B cell (primary cell): ENCODE measurements at regions not wholly inside any gene's neighbourhood (a gene's known extent, or its start where the extent isn't known, plus 50 kb on each side); places are given as distances from the start of the nearest gene placed in this dataset.

Experiments used
- ATAC-seq: fragments of 200-7000 bp; cut with Tn5 transposase; one replicate; pipeline ENCODE4 v1.10.0; 2021; ENCODE audit warnings: low read depth, mild to moderate bottlenecking, moderate number of reproducible peaks, moderate library complexity
- CTCF ChIA-PET: fragments of 350-600 bp; sonication (Branson Sonifier 250); formaldehyde crosslinking; loops from one replicate; lab custom pipeline; 2021; ENCODE audit warnings: antibody characterized with exemption, inconsistent platforms; lab: Charles Lee
- POLR2A ChIA-PET: fragments of 350-600 bp; sonication (Branson Sonifier 250); formaldehyde crosslinking; loops from one replicate; lab custom pipeline; 2021; ENCODE audit warnings: antibody characterized with exemption; lab: Charles Lee
- DNase-seq: peaks from one replicate; pipeline ENCODE4 v3.0.0; 2013
- H2AFZ ChIP-seq: 2 replicates; pipeline ENCODE4 v1.6.1; 2012; ENCODE audit warnings: mild to moderate bottlenecking, low read depth, low read length; ENCODE audit not compliant: insufficient read depth, poor library complexity, severe bottlenecking
- H3K27ac ChIP-seq, 2 donors: 1 replicate in 1 of 2; 2 replicates in 1 of 2; pipeline ENCODE4 v1.5.1; 2012 to 2013; ENCODE audit warnings: low read length in 2 of 2, mild to moderate bottlenecking in 2 of 2, moderate library complexity in 1 of 2
- H3K27me3 ChIP-seq, 4 experiments: fragments of 200-600 bp in 1 of 4; sonication (generic) in 1 of 4; replicated peaks in 1 of 4; 1 replicate in 2 of 4; 2 replicates in 2 of 4; pipeline versions ENCODE4 v1.6.1 to v1.7.0; 2013 to 2016; ENCODE audit warnings: low read length in 3 of 4, mild to moderate bottlenecking in 2 of 4, mixed read lengths in 1 of 4, moderate library complexity in 1 of 4; ENCODE audit not compliant: insufficient read depth in 4 of 4, control insufficient read depth in 3 of 4; ENCODE audit errors: control extremely low read depth in 1 of 4
- H3K36me3 ChIP-seq, 2 experiments: replicated peaks in 1 of 2; 1 replicate in 1 of 2; 2 replicates in 1 of 2; pipeline versions ENCODE4 v1.6.1 to v1.7.1; 2013; ENCODE audit warnings: low read length in 1 of 2; ENCODE audit not compliant: insufficient read depth in 2 of 2, control insufficient read depth in 1 of 2; ENCODE audit errors: control extremely low read depth in 1 of 2, extremely low read depth in 1 of 2
- H3K4me1 ChIP-seq, 2 donors: fragments of 200-600 bp in 1 of 2; sonication (generic) in 1 of 2; 1 replicate in 1 of 2; 2 replicates in 1 of 2; pipeline versions ENCODE4 v1.5.1 to v1.6.1; 2013 to 2017; ENCODE audit warnings: low read length in 2 of 2; ENCODE audit not compliant: control insufficient read depth in 2 of 2, insufficient read depth in 2 of 2
- H3K4me2 ChIP-seq: replicated peaks from 2 replicates; pipeline ENCODE3; 2012; ENCODE audit warnings: mild to moderate bottlenecking, low read depth, low read length; ENCODE audit not compliant: poor library complexity, severe bottlenecking
- H3K4me3 ChIP-seq, 5 experiments: fragments of 200-600 bp in 1 of 5; sonication (generic) in 1 of 5; 1 replicate in 3 of 5; 2 replicates in 2 of 5; pipeline versions ENCODE4 v1.5.1 to v1.7.0; 2011 to 2016; ENCODE audit warnings: low read length in 4 of 5, mild to moderate bottlenecking in 4 of 5, low read depth in 2 of 5, control low read depth in 1 of 5, moderate library complexity in 1 of 5; ENCODE audit not compliant: insufficient read depth in 1 of 5; ENCODE audit errors: control extremely low read depth in 1 of 5, extremely low read depth in 1 of 5
- H3K79me2 ChIP-seq: fragments of 200-600 bp; sonication (generic); one replicate; pipeline ENCODE4 v1.6.0; 2016; ENCODE audit warnings: low read length; ENCODE audit not compliant: control insufficient read depth, insufficient read depth
- H3K9ac ChIP-seq: fragments of 200-600 bp; sonication (generic); 2 replicates; pipeline ENCODE4 v1.6.1; 2017; ENCODE audit warnings: mild to moderate bottlenecking, low read length, moderate library complexity
- H3K9me3 ChIP-seq, 3 donors: one replicate each; pipeline versions ENCODE4 v1.6.1 to v1.7.1; 2013; ENCODE audit warnings: low read length in 2 of 3; ENCODE audit not compliant: control insufficient read depth in 2 of 3, insufficient read depth in 1 of 3; ENCODE audit errors: control extremely low read depth in 1 of 3
- H4K20me1 ChIP-seq: 2 replicates; pipeline ENCODE4 v1.6.0; 2012; ENCODE audit warnings: mild to moderate bottlenecking, low read length; ENCODE audit not compliant: insufficient read depth, control insufficient read depth, poor library complexity, severe bottlenecking
- H3K27ac Mint-ChIP-seq: one replicate; pipeline ENCODE4 v1.8.0; 2021; ENCODE audit warnings: mixed read lengths
- H3K27me3 Mint-ChIP-seq: one replicate; pipeline ENCODE4 v1.8.0; 2021; ENCODE audit warnings: mixed read lengths
- H3K4me1 Mint-ChIP-seq: one replicate; pipeline ENCODE4 v1.8.0; 2021; ENCODE audit warnings: mixed read lengths
- H3K4me3 Mint-ChIP-seq: one replicate; pipeline ENCODE4 v1.8.0; 2021; ENCODE audit warnings: mixed read lengths
- H3K9me3 Mint-ChIP-seq: one replicate; pipeline ENCODE4 v1.8.0; 2022; ENCODE audit warnings: mixed read lengths; ENCODE audit not compliant: insufficient read depth
- CTCF ChIP-seq: fragments of 200-600 bp; IDR thresholded peaks from one replicate; pipeline ENCODE4 v1.8.0; 2022; ENCODE audit warnings: antibody characterized with exemption, mild to moderate bottlenecking
- EZH2 ChIP-seq: IDR thresholded peaks from 2 replicates; pipeline ENCODE4 v1.6.1; 2012; ENCODE audit warnings: borderline replicate concordance, low read depth, mild to moderate bottlenecking, moderate library complexity, low read length; ENCODE audit not compliant: insufficient read depth, poor library complexity, severe bottlenecking
- WGBS: methylation state at CpG from one replicate; pipeline ENCODE4 v1.1.5; 2013; ENCODE audit warnings: missing lambda C conversion rate; ENCODE audit not compliant: insufficient coverage; 5-methylcytosine and 5-hydroxymethylcytosine counted together
- intact Hi-C: fragments of 100-400 bp; cut with micrococcal nuclease; formaldehyde crosslinking; loops from one replicate; pipeline ENCODE4 v1.10.0; 2022

- DNase-seq (no peak), ATAC-seq (no peak)
- H3K4me3 Mint-ChIP-seq: no peak overlapping the region
- H3K9me3 ChIP-seq: no peaks in the 10 kb centered on the region
- no peaks in the 10 kb centered on the region for H3K9me3 Mint-ChIP-seq
- intact Hi-C loops: loop anchor here (5.0 to 10.0 kb wide), 3 partner anchors 85 to 235 kb away; no protein-coding TSS in a partner anchor
- H3K4me1 ChIP-seq: peaks cover 0 to 6% of the 10 kb centered on the region in 2 donors
- TF ChIP-seq EZH2 (no peak), CTCF (no peak)
- no peak overlapping the region for H3K27ac ChIP-seq
- no peak overlapping the region for H3K4me3 ChIP-seq
- CTCF ChIA-PET: interaction anchor here (0.7 to 1.6 kb wide), 7 partner anchors 11 to 749 kb away, joined by 3 to 4 read pairs (median 3); no protein-coding TSS in a partner anchor
- H3K36me3 ChIP-seq: no peaks in the 10 kb centered on the region
- 100% methylated on average over 1 of the region's 1 CpG for WGBS
- H4K20me1 ChIP-seq: no peaks in the 10 kb centered on the region
- H3K79me2 ChIP-seq: no peaks in the 10 kb centered on the region
- POLR2A ChIA-PET: no interaction called here
- H3K9ac ChIP-seq: no peak overlapping the region
- H3K4me1 Mint-ChIP-seq: peaks cover 5% of the 10 kb centered on the region
- no peak overlapping the region for H2AFZ ChIP-seq
- H3K27me3 ChIP-seq: peaks cover 0 to 3% (median 0%) of the 10 kb centered on the region in 4 experiments
- H3K4me2 ChIP-seq: no peak overlapping the region
- H3K27me3 Mint-ChIP-seq: peaks cover 25% of the 10 kb centered on the region
- no peak overlapping the region for H3K27ac Mint-ChIP-seq
Observed at GRCh38 chr7:22002726-22003125, 57.0 kb upstream of the CDCA7L start.

- Mint-ChIP-seq H3K4me1 (peaks cover 5% of the 10 kb centered on the region), H3K27me3 (peaks cover 20% of the 10 kb centered on the region)
Observed at GRCh38 chr7:22001345-22002004, 55.8 kb upstream of the CDCA7L start.

More at GRCh38 chr7:22001345-22002004, 55.8 kb upstream of the CDCA7L start:
- Histone ChIP-seq H3K36me3 (no peaks in the 10 kb centered on the region), H3K9ac (peak overlapping the region; percentile 7), H3K9me3 (no peaks in the 10 kb centered on the region), H3K79me2 (no peaks in the 10 kb centered on the region), H3K4me3 (no peak overlapping the region), H2AFZ (peak overlapping the region; percentile 4), H3K4me2 (peak overlapping the region; percentile 51), H3K4me1 (peaks cover 0 to 6% of the 10 kb centered on the region in 2 donors), H3K27me3 (peaks cover 0 to 3% (median 0%) of the 10 kb centered on the region in 4 experiments), H4K20me1 (no peaks in the 10 kb centered on the region), H3K27ac (no peak overlapping the region)
- DNase-seq: peak; percentile 78
- H3K9me3 Mint-ChIP-seq: no peaks in the 10 kb centered on the region
- TF ChIP-seq EZH2: no peak
- peak; percentile 94 for TF ChIP-seq CTCF
- H3K4me3 Mint-ChIP-seq: peak overlapping the region; percentile 11
- WGBS: no CpG with 5 or more reads among the region's 8 CpGs
- ChIA-PET CTCF (interaction anchor here (0.6 to 2.5 kb wide), 26 partner anchors 9 to 747 kb away, joined by 3 to 11 read pairs (median 4); no protein-coding TSS in a partner anchor), POLR2A (no interaction called here)
- ATAC-seq: peak; percentile 87
- no peak overlapping the region for H3K27ac Mint-ChIP-seq
- intact Hi-C loops: loop anchor here (1.0 to 10.0 kb wide), 9 partner anchors 57 to 745 kb away; partner anchors contain the start of gene CDCA7L
